ENCODE measurements at regions not wholly inside any gene's neighbourhood (a gene's known extent, or its start where the extent isn't known, plus 50 kb on each side); places are given as distances from the start of the nearest gene placed in this dataset.
A peak's percentile ranks its signal among the peaks of the same experiment; 100 is the strongest.

DNA sequence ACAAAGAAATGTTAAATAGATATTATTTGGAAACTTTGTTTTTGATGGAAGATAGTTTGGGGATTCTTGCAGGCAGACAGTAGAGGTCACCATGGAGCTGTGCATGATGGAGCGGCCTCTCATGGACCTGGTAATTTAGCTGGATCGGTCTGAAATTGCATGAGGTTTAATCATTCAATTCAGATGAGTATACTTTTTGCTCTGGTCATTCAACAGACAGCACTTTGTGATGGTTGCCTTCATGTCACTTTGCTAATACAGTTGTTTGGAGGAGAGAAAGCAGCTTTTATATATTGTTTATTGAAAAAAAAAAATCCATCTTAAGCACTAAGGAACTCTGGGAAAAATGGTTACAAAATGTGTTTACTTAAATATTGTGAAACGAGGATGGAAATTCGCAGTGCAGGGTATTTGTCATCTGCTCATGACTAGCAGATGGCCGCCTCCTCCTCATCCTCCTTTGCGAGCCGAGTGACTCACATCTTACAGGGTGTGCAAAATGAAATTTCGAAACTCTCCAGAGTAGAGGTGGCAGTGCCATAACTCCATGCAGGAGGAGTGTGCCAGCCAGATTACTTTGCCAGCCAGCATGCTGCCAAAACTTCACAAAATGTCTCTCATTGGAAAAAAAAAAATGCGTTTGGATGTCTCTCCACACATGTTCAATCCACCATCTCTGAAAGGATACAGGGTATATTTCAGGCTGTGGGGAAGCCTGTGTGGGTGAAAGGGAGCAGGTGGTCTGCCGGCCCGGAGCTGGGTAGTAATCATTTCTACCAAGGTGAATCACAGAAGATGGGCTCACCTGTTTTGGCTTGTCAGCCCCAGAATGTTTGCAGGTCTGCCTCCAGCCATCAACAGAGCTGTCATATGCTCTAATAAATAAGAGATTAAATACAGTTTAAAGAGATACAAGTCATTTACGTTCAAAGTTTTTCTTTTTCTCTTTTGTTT lies 314.9 kb upstream of the DIPK2B start (continued):
- 0 out of 2 replicates have a peak, but pooled peaks have one; percentile 23 for TF ChIP-seq TFE3 (CRISPR knock-in tag; IDR thresholded peaks at IDR 0.05)
- TF ChIP-seq SIX1 (CRISPR knock-in tag; IDR thresholded peaks at IDR 0.05; ENCODE audit: borderline replicate concordance): no peak
- no peak for TF ChIP-seq SOX13 (IDR thresholded peaks at IDR 0.05)
- 0 out of 4 replicates have a peak, but pooled peaks of 1 of the 2 experiments have one; percentile 20 for TF ChIP-seq SOX13 (CRISPR knock-in tag; conservative IDR thresholded peaks at IDR 0.05 in 1 of 2, IDR thresholded peaks at IDR 0.05 in 1 of 2)
- no peak for TF ChIP-seq ATRX (CRISPR knock-in tag; IDR thresholded peaks at IDR 0.05; ENCODE audit: borderline replicate concordance)
- peak; percentile 97 for TF ChIP-seq SNAPC5 (CRISPR knock-in tag; IDR thresholded peaks at IDR 0.05; ENCODE audit: borderline replicate concordance)
- no peak for TF ChIP-seq MED13 (CRISPR knock-in tag; IDR thresholded peaks at IDR 0.05)
- TF ChIP-seq ARID5B (CRISPR knock-in tag; IDR thresholded peaks at IDR 0.05): peak; percentile 77
- no peak for TF ChIP-seq ZFP90 (CRISPR knock-in tag; IDR thresholded peaks at IDR 0.05; ENCODE audit: borderline replicate concordance)
- peak; percentile 72 for TF ChIP-seq ARID3A (IDR thresholded peaks at IDR 0.05; ENCODE audit: low read depth, low read length)
- no peak for TF ChIP-seq ZNF121 (CRISPR knock-in tag; IDR thresholded peaks at IDR 0.05)
- TF ChIP-seq GABPB1 (CRISPR knock-in tag; IDR thresholded peaks at IDR 0.05): no peak
- TF ChIP-seq FOXP1 (IDR thresholded peaks at IDR 0.05): no peak
- peak; percentile 24; the same call in 1 of the 2 replicates for TF ChIP-seq FOXP1 (CRISPR knock-in tag; IDR thresholded peaks at IDR 0.05)
- TF ChIP-seq ZBTB8A (CRISPR knock-in tag; IDR thresholded peaks at IDR 0.05; ENCODE audit: borderline replicate concordance, low read depth): no peak
- TF ChIP-seq ZNF644 (CRISPR knock-in tag; IDR thresholded peaks at IDR 0.05; ENCODE audit: low read depth): peak; percentile 31; the same call in 1 of the 2 replicates
- no peak for TF ChIP-seq RFX5 (IDR thresholded peaks at IDR 0.05; ENCODE audit: low read depth, low read length)
- TF ChIP-seq NFATC3 (CRISPR knock-in tag; IDR thresholded peaks at IDR 0.05): no peak
- peak; percentile 75 for TF ChIP-seq STAG1 (CRISPR knock-in tag; IDR thresholded peaks at IDR 0.05)
- no peak for TF ChIP-seq ZBTB7A (CRISPR knock-in tag; IDR thresholded peaks at IDR 0.05)
- no peak for TF ChIP-seq CHD2 (IDR thresholded peaks at IDR 0.05; ENCODE audit: low read depth, low read length)
- no peak for TF ChIP-seq EZH2 (conservative IDR thresholded peaks at IDR 0.05; ENCODE audit: low read depth, low read length)
- no peak for TF ChIP-seq STAT5B (CRISPR knock-in tag; IDR thresholded peaks at IDR 0.05)
- no peak for TF ChIP-seq POLR2A (IDR thresholded peaks at IDR 0.05; ENCODE audit: insufficient read depth in 1 of 2, low read depth in 2 of 2, low read length in 2 of 2)
- TF ChIP-seq PLRG1 (conservative IDR thresholded peaks at IDR 0.05): no peak
- no peak for TF ChIP-seq HOXD1 (CRISPR knock-in tag; IDR thresholded peaks at IDR 0.05)
